Calu3 (cell line): ENCODE measurements at regions not wholly inside any gene's neighbourhood (a gene's known extent, or its start where the extent isn't known, plus 50 kb on each side); places are given as distances from the start of the nearest gene placed in this dataset.

ENCODE experiments used
- BruUV-seq: library from RNA; stranded (reverse); fragments of 400-500 nt; replicated peaks from 2 replicates; lab custom pipeline; 2021; lab: Mats Ljungman, UMichigan
- CTCF ChIA-PET: fragments of 300-600 bp; sonication (Branson Sonifier 250); formaldehyde crosslinking; loops from one replicate; lab custom pipeline; 2022; ENCODE audit warnings: antibody characterized with exemption; lab: Charles Lee
- DNase-seq: peaks from one replicate; pipeline ENCODE4 v3.0.0; 2022
- H3K27ac Mint-ChIP-seq: one replicate; pipeline ENCODE4 v1.8.0; 2022; ENCODE audit warnings: mixed read lengths; ENCODE audit not compliant: unreplicated experiment
- H3K27me3 Mint-ChIP-seq: one replicate; pipeline ENCODE4 v1.8.0; 2022; ENCODE audit warnings: mixed read lengths; ENCODE audit not compliant: unreplicated experiment
- H3K36me3 Mint-ChIP-seq: one replicate; pipeline ENCODE4 v1.8.0; 2022; ENCODE audit warnings: mild to moderate bottlenecking, moderate library complexity, mixed read lengths; ENCODE audit not compliant: insufficient read depth, unreplicated experiment
- H3K4me1 Mint-ChIP-seq: one replicate; pipeline ENCODE4 v1.8.0; 2022; ENCODE audit warnings: mild to moderate bottlenecking, low read depth, mixed read lengths; ENCODE audit not compliant: unreplicated experiment
- H3K4me3 Mint-ChIP-seq: one replicate; pipeline ENCODE4 v1.8.0; 2022; ENCODE audit warnings: mild to moderate bottlenecking, low read depth, moderate library complexity, mixed read lengths; ENCODE audit not compliant: unreplicated experiment
- H3K9me3 Mint-ChIP-seq: one replicate; pipeline ENCODE4 v1.8.0; 2022; ENCODE audit warnings: low read depth, mixed read lengths; ENCODE audit not compliant: unreplicated experiment
- CTCF ChIP-seq: fragments of 200-600 bp; IDR thresholded peaks from one replicate; pipeline ENCODE4 v1.8.0; 2022; ENCODE audit warnings: antibody characterized with exemption; ENCODE audit not compliant: unreplicated experiment
- intact Hi-C: fragments of 100-400 bp; cut with micrococcal nuclease; formaldehyde crosslinking; loops from one replicate; pipeline ENCODE4 v1.10.0; 2022; ENCODE audit not compliant: unreplicated experiment

- BruUV-seq, result no TSS peak
Observed at GRCh38 chr2:216757532-216757931, 62.2 kb upstream of the IGFBP5 start.

DNA sequence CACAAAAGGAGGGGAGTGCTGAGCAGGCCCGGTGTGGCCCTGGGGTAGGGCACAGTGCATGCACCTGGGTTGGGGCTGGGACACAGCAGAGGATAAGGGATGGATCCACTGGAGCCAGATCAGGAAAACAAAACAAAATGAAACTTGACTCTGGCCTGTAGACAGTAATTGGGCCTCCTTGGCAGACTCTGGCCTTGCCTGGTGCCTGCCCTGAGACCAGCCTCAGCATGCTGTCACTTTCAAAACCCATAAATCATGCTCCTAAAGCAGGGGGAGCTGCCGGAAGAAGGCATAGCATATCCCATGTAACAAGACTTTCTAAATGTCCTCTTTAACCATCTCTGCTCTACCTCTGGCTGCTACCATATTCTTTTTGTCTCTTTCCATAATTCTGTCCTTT, 61.1 kb upstream of the IGFBP5 start:
- H3K4me1 Mint-ChIP-seq, result no peaks in the 10 kb centered on the region
- BruUV-seq, result no TSS peak
- DNase-seq, result no peak
- CTCF ChIA-PET, result no interaction called here
- H3K9me3 Mint-ChIP-seq, result no peaks in the 10 kb centered on the region
- H3K27me3 Mint-ChIP-seq, result peaks cover 61% of the 10 kb centered on the region
- TF ChIP-seq CTCF, result no peak
- H3K27ac Mint-ChIP-seq, result no peak overlapping the region
- intact Hi-C loops, result no loop called here
- no peaks in the 10 kb centered on the region for H3K36me3 Mint-ChIP-seq
- H3K4me3 Mint-ChIP-seq, result no peak overlapping the region

More at GRCh38 chr2:216757532-216757931, 62.2 kb upstream of the IGFBP5 start:
- Mint-ChIP-seq H3K36me3 (no peaks in the 10 kb centered on the region), H3K27ac (no peak overlapping the region), H3K27me3 (peaks cover 50% of the 10 kb centered on the region), H3K9me3 (no peaks in the 10 kb centered on the region), H3K4me1 (no peaks in the 10 kb centered on the region), H3K4me3 (no peak overlapping the region)
- CTCF ChIA-PET, result interaction anchor here (1.5 kb wide), 1 partner anchor 62 kb away, joined by 7 read pairs; the partner anchor contains the start of gene IGFBP5
- intact Hi-C loops, result no loop called here
- no peak for DNase-seq
- TF ChIP-seq CTCF, result no peak

GRCh38 chr2:216754812-216755211, 59.5 kb upstream of the IGFBP5 start:
- Mint-ChIP-seq H3K27ac (no peak overlapping the region), H3K36me3 (no peaks in the 10 kb centered on the region), H3K27me3 (peaks cover 77% of the 10 kb centered on the region), H3K4me1 (no peaks in the 10 kb centered on the region), H3K9me3 (no peaks in the 10 kb centered on the region), H3K4me3 (no peak overlapping the region)
- DNase-seq, result no peak
- no TSS peak for BruUV-seq
- CTCF ChIA-PET, result no interaction called here
- intact Hi-C loops, result no loop called here
- no peak for TF ChIP-seq CTCF

- CTCF ChIA-PET, result interaction anchor here (0.5 to 0.6 kb wide), 2 partner anchors 16 to 107 kb away, joined by 3 to 4 read pairs; no protein-coding TSS in a partner anchor
Observed at GRCh38 chr2:216754336-216754735, 59.0 kb upstream of the IGFBP5 start.

More at GRCh38 chr2:216754336-216754735, 59.0 kb upstream of the IGFBP5 start:
- TF ChIP-seq CTCF, result no peak
- Mint-ChIP-seq H3K4me3 (no peak overlapping the region), H3K36me3 (no peaks in the 10 kb centered on the region), H3K4me1 (no peaks in the 10 kb centered on the region), H3K9me3 (no peaks in the 10 kb centered on the region), H3K27ac (no peak overlapping the region), H3K27me3 (peaks cover 82% of the 10 kb centered on the region)
- DNase-seq, result no peak
- no TSS peak for BruUV-seq
- intact Hi-C loops, result no loop called here
